MCF 10A (cell line): ENCODE measurements at regions not wholly inside any gene's neighbourhood (a gene's known extent, or its start where the extent isn't known, plus 50 kb on each side); places are given as distances from the start of the nearest gene placed in this dataset.
"Not testable (repeated sequence)": the region's sequence is repeated elsewhere in the genome, so short reads cannot be mapped to it uniquely, and the experiment has no call there.

ENCODE experiments used
- BruUV-seq: library from RNA; stranded (reverse); fragments of 400-500 nt; replicated peaks from 2 replicates; lab custom pipeline; 2021; lab: Mats Ljungman, UMichigan
- CTCF ChIA-PET: fragments of 300-600 bp; sonication (Branson Sonifier 250); formaldehyde crosslinking; extraction: SDS; loops from one replicate; lab custom pipeline; 2021; ENCODE audit warnings: antibody characterized with exemption, inconsistent platforms; lab: Yijun Ruan, JAX
- POLR2A ChIA-PET: fragments of 300-600, 350-650 bp; sonication (Branson Sonifier 250); formaldehyde crosslinking; extraction: SDS; loops from one replicate; lab custom pipeline; 2020; ENCODE audit warnings: antibody characterized with exemption, inconsistent platforms; lab: Yijun Ruan, JAX
- DNase-seq: peaks from one replicate; pipeline ENCODE4 v3.0.0-alpha.2; 2018; ENCODE audit not compliant: unreplicated experiment
- H3K27ac Mint-ChIP-seq: one replicate; pipeline ENCODE4 v1.8.0; 2022; ENCODE audit warnings: mild to moderate bottlenecking, low read depth, mixed read lengths; ENCODE audit not compliant: unreplicated experiment
- H3K27me3 Mint-ChIP-seq: one replicate; pipeline ENCODE4 v1.8.0; 2022; ENCODE audit warnings: mixed read lengths; ENCODE audit not compliant: insufficient read depth, unreplicated experiment
- H3K36me3 Mint-ChIP-seq: one replicate; pipeline ENCODE4 v1.8.0; 2022; ENCODE audit warnings: mild to moderate bottlenecking, moderate library complexity, mixed read lengths; ENCODE audit not compliant: insufficient read depth, unreplicated experiment
- H3K4me1 Mint-ChIP-seq: one replicate; pipeline ENCODE4 v1.8.0; 2022; ENCODE audit warnings: mixed read lengths; ENCODE audit not compliant: insufficient read depth, unreplicated experiment
- H3K4me3 Mint-ChIP-seq: one replicate; pipeline ENCODE4 v1.8.0; 2022; ENCODE audit warnings: mild to moderate bottlenecking, moderate library complexity, mixed read lengths; ENCODE audit not compliant: unreplicated experiment
- H3K9me3 Mint-ChIP-seq: one replicate; pipeline ENCODE4 v1.8.0; 2022; ENCODE audit warnings: mixed read lengths; ENCODE audit not compliant: unreplicated experiment
- CTCF ChIP-seq: fragments of 200-600 bp; IDR thresholded peaks from one replicate; pipeline ENCODE4 v1.8.0; 2022; ENCODE audit warnings: antibody characterized with exemption, mild to moderate bottlenecking; ENCODE audit not compliant: unreplicated experiment
- intact Hi-C: fragments of 100-400 bp; cut with micrococcal nuclease; formaldehyde crosslinking; loops from 2 replicates; pipeline ENCODE4 v1.14.1; 2022

- Mint-ChIP-seq H3K27ac (no peak overlapping the region), H3K4me1 (peaks cover 28% of the 10 kb centered on the region), H3K9me3 (no peaks in the 10 kb centered on the region), H3K27me3 (peaks cover 21% of the 10 kb centered on the region), H3K4me3 (no peak overlapping the region), H3K36me3 (no peaks in the 10 kb centered on the region)
- intact Hi-C loops: no loop called here
- no peak for TF ChIP-seq CTCF
- peak; percentile 38 for DNase-seq
- no TSS peak for BruUV-seq
- POLR2A ChIA-PET: interaction anchor here (0.6 to 1.7 kb wide), 3 partner anchors 8 to 107 kb away, joined by 3 to 7 read pairs (median 5); no protein-coding TSS in a partner anchor
- CTCF ChIA-PET: interaction anchor here (0.7 to 1.2 kb wide), 4 partner anchors 9 to 21 kb away, joined by 3 read pairs; no protein-coding TSS in a partner anchor
Observed at GRCh38 chr11:121358760-121359159, 66.2 kb downstream of the SC5D start.

GRCh38 chr11:121359591-121359990 is 67.0 kb downstream of the SC5D start:
- DNase-seq: no peak
- intact Hi-C loops: no loop called here
- Mint-ChIP-seq H3K4me3 (no peak overlapping the region), H3K4me1 (peaks cover 28% of the 10 kb centered on the region), H3K27ac (no peak overlapping the region), H3K36me3 (no peaks in the 10 kb centered on the region), H3K9me3 (no peaks in the 10 kb centered on the region), H3K27me3 (peaks cover 18% of the 10 kb centered on the region)
- BruUV-seq: no TSS peak
- TF ChIP-seq CTCF: no peak
- ChIA-PET POLR2A (interaction anchor here (1.7 kb wide), 1 partner anchor 7 kb away, joined by 7 read pairs; no protein-coding TSS in a partner anchor), CTCF (interaction anchor here (1.1 kb wide), 1 partner anchor 8 kb away, joined by 3 read pairs; no protein-coding TSS in a partner anchor)

GRCh38 chr11:121362955-121363354 is 70.4 kb downstream of the SC5D start:
- POLR2A ChIA-PET, H3K36me3 Mint-ChIP-seq, DNase-seq, BruUV-seq, H3K27ac Mint-ChIP-seq, H3K4me3 Mint-ChIP-seq, H3K9me3 Mint-ChIP-seq, intact Hi-C loops: not testable (repeated sequence)
- peaks cover 15% of the 10 kb centered on the region for H3K4me1 Mint-ChIP-seq
- H3K27me3 Mint-ChIP-seq: peaks cover 32% of the 10 kb centered on the region
- CTCF ChIA-PET: interaction anchor here (0.6 kb wide), 1 partner anchor 35 kb away, joined by 3 read pairs; no protein-coding TSS in a partner anchor

- Mint-ChIP-seq H3K27ac (no peak overlapping the region), H3K4me3 (no peak overlapping the region)
- POLR2A ChIA-PET: interaction anchor here (0.6 kb wide), 1 partner anchor 102 kb away, joined by 4 read pairs; no protein-coding TSS in a partner anchor
Observed at GRCh38 chr11:121365304-121365703, 72.7 kb downstream of the SC5D start.

More at GRCh38 chr11:121365304-121365703, 72.7 kb downstream of the SC5D start:
- intact Hi-C loops: no loop called here
- TF ChIP-seq CTCF: no peak
- H3K4me1 Mint-ChIP-seq: no peaks in the 10 kb centered on the region
- BruUV-seq: no TSS peak
- CTCF ChIA-PET: interaction anchor here (0.7 to 0.8 kb wide), 3 partner anchors 15 to 211 kb away, joined by 3 read pairs; no protein-coding TSS in a partner anchor
- H3K36me3 Mint-ChIP-seq: no peaks in the 10 kb centered on the region
- peaks cover 49% of the 10 kb centered on the region for H3K27me3 Mint-ChIP-seq
- no peaks in the 10 kb centered on the region for H3K9me3 Mint-ChIP-seq
- no peak for DNase-seq
